Skin epidermis (tissue), 12 donors: ENCODE measurements at regions not wholly inside any gene's neighbourhood (a gene's known extent, or its start where the extent isn't known, plus 50 kb on each side); places are given as distances from the start of the nearest gene placed in this dataset.

ENCODE experiments used
- H3K27ac ChIP-seq, 21 experiments: fragments of 200-600 bp; sonication (generic) in 11 of 21; one replicate each; pipeline ENCODE4 v1.5.0; 2020; ENCODE audit warnings: mild to moderate bottlenecking in 3 of 21, inconsistent platforms in 2 of 21, moderate library complexity in 2 of 21
- H3K4me3 ChIP-seq, 7 experiments: fragments of 200-600 bp; sonication (generic) in 2 of 7; one replicate each; pipeline ENCODE4 v1.5.0; 2020; ENCODE audit warnings: inconsistent platforms in 2 of 7, mild to moderate bottlenecking in 2 of 7, moderate library complexity in 1 of 7

GRCh38 chrY:8151561-8151960 lies 1185.7 kb upstream of the TSPY4 start:
- no peak overlapping the region for H3K4me3 ChIP-seq
- no peak overlapping the region for H3K27ac ChIP-seq

GRCh38 chrY:8128578-8128977 lies 1208.7 kb upstream of the TSPY4 start:
- no peak overlapping the region for H3K27ac ChIP-seq
- no peak overlapping the region for H3K4me3 ChIP-seq

- Histone ChIP-seq H3K27ac (peak overlapping the region in 5 of 21 experiments; percentile 34 to 63 (median 51)), H3K4me3 (peak overlapping the region in 5 of 7 experiments; percentile 12 to 28 (median 18))
Observed at GRCh38 chrY:8125907-8126571, 1211.2 kb upstream of the TSPY4 start.

GRCh38 chrY:8121825-8122224 lies 1210.3 kb upstream of the AMELY start:
- Histone ChIP-seq H3K4me3 (no peak overlapping the region), H3K27ac (no peak overlapping the region)

GRCh38 chrY:8094429-8094828 lies 1182.9 kb upstream of the AMELY start:
- Histone ChIP-seq H3K4me3 (no peak overlapping the region), H3K27ac (no peak overlapping the region)

- H3K4me3 ChIP-seq: no peak overlapping the region
- no peak overlapping the region for H3K27ac ChIP-seq
Observed at GRCh38 chrY:8092926-8093325, 1181.4 kb upstream of the AMELY start.

GRCh38 chrY:8085925-8086324 lies 1174.4 kb upstream of the AMELY start:
- Histone ChIP-seq H3K4me3 (no peak overlapping the region), H3K27ac (no peak overlapping the region)

GRCh38 chrY:8084192-8084591 lies 1172.6 kb upstream of the AMELY start:
- no peak overlapping the region for H3K27ac ChIP-seq
- no peak overlapping the region for H3K4me3 ChIP-seq

GRCh38 chrY:8081151-8081550 lies 1169.6 kb upstream of the AMELY start:
- no peak overlapping the region for H3K27ac ChIP-seq
- H3K4me3 ChIP-seq: no peak overlapping the region

GRCh38 chrY:8065220-8065619 lies 1153.7 kb upstream of the AMELY start:
- H3K27ac ChIP-seq: no peak overlapping the region
- H3K4me3 ChIP-seq: no peak overlapping the region

- no peak overlapping the region for H3K27ac ChIP-seq
- H3K4me3 ChIP-seq: no peak overlapping the region
Observed at GRCh38 chrY:8064500-8064899, 1152.9 kb upstream of the AMELY start.

- Histone ChIP-seq H3K4me3 (no peak overlapping the region), H3K27ac (no peak overlapping the region)
Observed at GRCh38 chrY:8063973-8064372, 1152.4 kb upstream of the AMELY start.

- no peak overlapping the region for H3K27ac ChIP-seq
- no peak overlapping the region for H3K4me3 ChIP-seq
Observed at GRCh38 chrY:8058613-8059012, 1147.1 kb upstream of the AMELY start.

- no peak overlapping the region for H3K4me3 ChIP-seq
- H3K27ac ChIP-seq: no peak overlapping the region
Observed at GRCh38 chrY:8051340-8051739, 1139.8 kb upstream of the AMELY start.

GRCh38 chrY:8041238-8041637 lies 1129.7 kb upstream of the AMELY start:
- Histone ChIP-seq H3K4me3 (no peak overlapping the region), H3K27ac (no peak overlapping the region)

- no peak overlapping the region for H3K27ac ChIP-seq
- no peak overlapping the region for H3K4me3 ChIP-seq
Observed at GRCh38 chrY:8036563-8036962, 1125.0 kb upstream of the AMELY start.

GRCh38 chrY:8035653-8036052 lies 1124.1 kb upstream of the AMELY start:
- Histone ChIP-seq H3K4me3 (no peak overlapping the region), H3K27ac (no peak overlapping the region)

- no peak overlapping the region for H3K4me3 ChIP-seq
- no peak overlapping the region for H3K27ac ChIP-seq
Observed at GRCh38 chrY:8034673-8035072, 1123.1 kb upstream of the AMELY start.

GRCh38 chrY:8033200-8033599 lies 1121.6 kb upstream of the AMELY start:
- Histone ChIP-seq H3K4me3 (no peak overlapping the region), H3K27ac (no peak overlapping the region)

GRCh38 chrY:8020540-8020939 lies 1109.0 kb upstream of the AMELY start:
- no peak overlapping the region for H3K27ac ChIP-seq

GRCh38 chrY:8011515-8011914 lies 1100.0 kb upstream of the AMELY start:
- Histone ChIP-seq H3K27ac (peak overlapping the region in 1 of 21 experiments; percentile 48), H3K4me3 (no peak overlapping the region)

More at GRCh38 chrY:8020540-8020939, 1109.0 kb upstream of the AMELY start:
- no peak overlapping the region for H3K4me3 ChIP-seq

- H3K4me3 ChIP-seq: no peak overlapping the region
- H3K27ac ChIP-seq: no peak overlapping the region
Observed at GRCh38 chrY:8004196-8004595, 1092.6 kb upstream of the AMELY start.
